AG10803 (cell line): ENCODE measurements at regions not wholly inside any gene's neighbourhood (a gene's known extent, or its start where the extent isn't known, plus 50 kb on each side); places are given as distances from the start of the nearest gene placed in this dataset.

Experiments
- DNase-seq: peaks from one replicate; pipeline ENCODE4 v3.0.0; 2010; ENCODE audit warnings: low read depth
- H3K4me3 ChIP-seq: 2 replicates; pipeline ENCODE4 v1.5.1; 2011; ENCODE audit warnings: mild to moderate bottlenecking, low read length, control low read depth
- CTCF ChIP-seq: conservative IDR thresholded peaks from 2 replicates; pipeline ENCODE4 v1.5.1; 2011; ENCODE audit warnings: mild to moderate bottlenecking, low read length, control low read depth, inconsistent platforms

- no peak overlapping the region for H3K4me3 ChIP-seq
- TF ChIP-seq CTCF, result no peak
- no peak for DNase-seq
Measured at GRCh38 chr12:90098132-90098779, 389.6 kb upstream of the ATP2B1 start.

GRCh38 chr12:90091809-90092208 is 383.2 kb upstream of the ATP2B1 start:
- H3K4me3 ChIP-seq, result no peak overlapping the region
- no peak for TF ChIP-seq CTCF
- DNase-seq, result no peak

- TF ChIP-seq CTCF, result no peak
- no peak overlapping the region for H3K4me3 ChIP-seq
- DNase-seq, result peak; percentile 92
Measured at GRCh38 chr12:90090929-90091651, 382.5 kb upstream of the ATP2B1 start.

- H3K4me3 ChIP-seq, result no peak overlapping the region
- TF ChIP-seq CTCF, result no peak
- DNase-seq, result no peak
Measured at GRCh38 chr12:90086281-90086680, 377.6 kb upstream of the ATP2B1 start.

- DNase-seq, result peak; percentile 25
- no peak for TF ChIP-seq CTCF
Measured at GRCh38 chr12:90085494-90086274, 377.0 kb upstream of the ATP2B1 start.

GRCh38 chr12:90084018-90084417 is 375.4 kb upstream of the ATP2B1 start:
- TF ChIP-seq CTCF, result no peak
- DNase-seq, result no peak

More at GRCh38 chr12:90085494-90086274, 377.0 kb upstream of the ATP2B1 start:
- H3K4me3 ChIP-seq, result no peak overlapping the region

More at GRCh38 chr12:90084018-90084417, 375.4 kb upstream of the ATP2B1 start:
- no peak overlapping the region for H3K4me3 ChIP-seq
